HG02943 (cell line): ENCODE measurements at regions not wholly inside any gene's neighbourhood (a gene's known extent, or its start where the extent isn't known, plus 50 kb on each side); places are given as distances from the start of the nearest gene placed in this dataset.
"Not testable (repeated sequence)": the region's sequence is repeated elsewhere in the genome, so short reads cannot be mapped to it uniquely, and the experiment has no call there.

Experiments
- ATAC-seq: cut with Tn5 transposase; IDR thresholded peaks from one replicate; pipeline ENCODE4 v1.9.1; 2021; ENCODE audit warnings: mild to moderate bottlenecking, low read depth, moderate library complexity; ENCODE audit not compliant: unreplicated experiment

- ATAC-seq = no peak
These were observed 383.6 kb downstream of the SLITRK1 start for GRCh38 chr13:83498481-83499190.

DNA sequence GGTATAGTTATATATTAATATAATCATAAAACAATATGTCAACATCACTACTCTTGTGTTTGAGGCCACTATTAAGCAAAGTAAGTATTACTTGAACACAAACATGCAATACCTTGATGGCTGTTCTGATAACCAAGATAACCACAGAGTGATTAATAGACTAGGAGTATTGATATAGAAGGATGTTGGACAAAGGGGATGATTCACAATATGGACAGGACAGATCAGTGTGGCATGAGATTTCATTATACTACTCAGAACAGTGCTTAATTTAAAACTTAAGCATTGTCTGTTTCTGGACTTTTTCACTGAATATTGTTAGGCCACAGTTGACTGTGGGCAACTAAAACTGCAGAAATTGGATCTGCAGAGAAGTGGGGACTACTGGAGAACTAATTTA is 384.2 kb downstream of the SLITRK1 start:
- no peak for ATAC-seq

- no peak for ATAC-seq
These were observed 385.8 kb downstream of the SLITRK1 start for GRCh38 chr13:83496501-83496900.

- no peak for ATAC-seq
These were observed 397.2 kb downstream of the SLITRK1 start for GRCh38 chr13:83485101-83485500.

GRCh38 chr13:83471011-83471410 is 411.3 kb downstream of the SLITRK1 start:
- no peak for ATAC-seq

DNA sequence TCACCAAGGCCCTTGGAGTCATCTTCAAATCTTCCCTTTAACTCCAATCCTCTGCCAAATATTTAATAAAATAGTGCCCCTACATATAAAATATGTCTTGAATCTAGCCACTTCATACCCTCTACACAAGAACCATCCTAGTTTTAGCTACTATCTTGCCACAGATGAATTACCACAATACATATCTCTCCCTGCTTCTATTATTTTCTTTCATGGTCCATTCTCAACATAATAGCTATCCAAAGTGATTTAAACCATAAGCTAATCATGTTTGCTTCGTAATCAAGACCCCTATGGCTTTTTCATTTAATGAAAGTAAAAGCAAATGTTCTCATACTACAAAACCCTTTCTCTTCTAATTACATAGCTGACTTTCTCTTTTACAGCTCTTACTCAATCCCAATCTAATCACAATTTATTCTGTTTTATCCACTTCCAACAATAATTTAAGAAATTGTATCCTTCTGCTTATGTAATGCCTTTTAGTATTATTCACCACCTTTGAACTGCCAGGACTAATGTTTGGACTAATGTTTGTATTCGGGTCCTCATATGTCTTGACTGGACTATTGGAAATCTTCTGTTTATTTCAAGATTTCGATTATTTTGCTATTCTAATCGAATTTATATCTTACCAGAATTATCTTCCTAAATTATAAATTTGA is 412.0 kb downstream of the SLITRK1 start:
- ATAC-seq = no peak

- no peak for ATAC-seq
These were observed 428.6 kb downstream of the SLITRK1 start for GRCh38 chr13:83453723-83454122.

GRCh38 chr13:83453300-83453699 is 429.0 kb downstream of the SLITRK1 start:
- no peak for ATAC-seq

DNA sequence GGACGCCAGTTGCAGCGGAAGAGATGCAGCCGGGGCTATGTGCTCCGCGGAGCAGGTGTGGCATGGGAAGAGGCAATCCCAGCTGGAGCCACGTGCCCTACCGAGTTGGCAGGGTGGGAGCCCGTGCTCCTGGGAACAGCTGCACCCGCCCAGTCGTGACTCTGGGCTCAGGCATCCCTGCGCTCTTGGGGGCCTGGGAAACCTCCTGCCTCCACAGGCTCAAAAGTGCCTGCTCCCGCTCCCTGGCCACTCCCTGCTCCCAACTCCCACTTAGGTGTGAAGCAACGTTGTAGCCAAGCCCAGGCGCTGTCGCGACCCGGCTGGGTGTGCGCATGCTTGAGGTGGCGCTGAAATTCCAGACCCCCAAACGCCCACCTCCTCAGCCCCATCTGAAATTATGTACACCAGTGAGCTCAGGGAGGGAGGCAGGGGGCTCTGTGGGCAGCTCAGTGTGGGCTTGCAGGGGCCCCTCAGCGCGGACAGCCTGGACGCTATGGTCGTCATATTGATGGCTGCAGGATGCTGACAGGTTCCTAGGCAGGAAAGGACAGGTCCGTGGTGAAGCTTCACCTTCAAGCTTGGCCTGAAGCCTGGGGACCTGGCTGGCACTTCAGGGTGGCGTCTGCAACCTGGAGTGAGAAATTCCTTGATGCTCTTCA is 429.9 kb downstream of the SLITRK1 start:
- ATAC-seq = no peak

GRCh38 chr13:83450591-83450990 is 431.7 kb downstream of the SLITRK1 start:
- ATAC-seq = no peak

DNA sequence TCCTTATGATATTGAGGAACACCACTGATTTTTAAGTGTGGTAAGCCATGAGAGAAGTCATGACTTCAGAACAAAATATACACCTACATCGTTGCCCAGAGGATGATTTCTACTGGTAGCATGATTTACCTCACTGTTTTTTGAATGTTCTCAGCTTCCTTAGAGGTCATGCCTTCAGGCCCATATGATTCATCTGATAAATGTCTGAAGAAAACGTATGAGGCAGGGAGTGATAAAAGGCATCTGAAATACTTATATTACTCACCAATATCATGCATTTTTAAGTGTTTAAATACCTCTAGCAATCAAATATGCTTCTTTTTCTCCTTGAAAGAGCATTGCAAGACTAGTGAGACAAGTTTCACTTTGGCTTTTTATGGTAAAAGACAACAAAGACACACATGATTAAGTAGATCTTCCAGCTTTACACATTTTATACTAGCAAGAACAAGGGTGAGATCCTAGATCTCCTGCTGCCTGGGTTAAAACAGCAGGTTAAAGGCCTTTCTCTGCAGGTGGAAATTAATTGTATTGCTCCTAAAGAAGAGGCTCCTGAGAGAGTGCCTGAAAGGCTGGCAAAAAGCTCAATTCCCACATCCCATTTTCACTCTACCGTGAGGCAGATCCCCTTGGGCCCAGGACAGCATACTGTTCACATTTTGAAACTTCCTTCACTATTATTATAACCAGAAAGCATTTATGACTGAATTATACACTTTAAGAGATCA is 432.4 kb downstream of the SLITRK1 start:
- ATAC-seq = no peak

DNA sequence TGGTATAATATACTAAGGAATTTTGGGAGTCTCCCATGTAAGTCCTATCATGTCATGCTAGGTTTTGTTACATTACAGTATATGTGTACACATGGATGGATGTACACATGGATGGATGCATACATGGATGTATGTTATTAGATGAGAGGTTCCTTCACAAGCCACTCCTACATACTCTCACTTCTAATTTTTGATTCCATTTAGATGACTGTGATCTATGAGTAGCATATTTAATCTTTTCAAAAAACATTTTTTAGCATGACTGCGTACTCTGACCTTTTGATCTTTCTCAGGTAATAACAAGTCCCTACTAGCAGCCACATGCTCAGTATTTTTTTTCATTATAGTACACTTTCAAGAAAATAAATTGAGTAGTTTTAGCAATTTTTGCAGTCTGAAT is 441.8 kb downstream of the SLITRK1 start:
- no peak for ATAC-seq

DNA sequence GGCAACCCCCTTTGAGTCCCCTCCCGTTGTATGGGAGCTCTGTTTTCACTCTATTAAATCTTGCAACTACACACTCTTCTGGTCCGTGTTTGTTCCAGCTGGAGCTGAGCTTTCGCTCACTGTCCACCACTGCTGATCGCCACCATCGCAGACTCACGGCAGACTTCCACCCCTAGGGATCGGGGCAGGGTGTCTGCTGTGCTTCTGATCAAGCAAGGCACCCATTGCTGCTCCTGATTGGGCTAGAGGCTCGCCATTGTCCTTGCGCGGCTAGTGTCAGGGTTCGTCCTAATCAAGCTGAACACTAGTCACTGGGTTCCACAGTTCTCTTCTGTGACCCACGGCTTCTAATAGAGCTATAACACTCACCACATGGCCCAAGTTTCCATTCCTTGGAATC is 442.8 kb downstream of the SLITRK1 start:
- not testable (repeated sequence) for ATAC-seq

DNA sequence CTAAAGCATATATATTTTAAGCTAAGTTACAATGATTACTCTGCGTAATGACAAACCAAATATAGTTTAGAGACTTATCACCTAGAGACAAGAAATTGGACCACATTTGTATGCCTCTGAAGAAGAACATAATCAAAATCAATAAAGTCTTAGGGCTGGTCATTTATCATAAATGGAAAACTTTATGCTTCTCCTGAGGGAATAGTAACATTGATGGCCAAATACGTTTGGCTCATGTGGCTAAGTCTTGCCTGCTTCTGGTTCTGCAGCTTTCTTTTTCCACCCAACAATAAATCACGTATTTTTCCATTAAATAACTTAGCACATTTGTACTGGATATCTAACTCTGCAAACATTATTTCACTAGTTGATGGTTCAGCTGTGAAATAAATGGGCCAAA is 458.4 kb downstream of the SLITRK1 start:
- ATAC-seq = no peak

- ATAC-seq = no peak
These were observed 458.9 kb downstream of the SLITRK1 start for GRCh38 chr13:83423381-83423780.

- ATAC-seq = no peak
These were observed 467.9 kb downstream of the SLITRK1 start for GRCh38 chr13:83414393-83414792.

DNA sequence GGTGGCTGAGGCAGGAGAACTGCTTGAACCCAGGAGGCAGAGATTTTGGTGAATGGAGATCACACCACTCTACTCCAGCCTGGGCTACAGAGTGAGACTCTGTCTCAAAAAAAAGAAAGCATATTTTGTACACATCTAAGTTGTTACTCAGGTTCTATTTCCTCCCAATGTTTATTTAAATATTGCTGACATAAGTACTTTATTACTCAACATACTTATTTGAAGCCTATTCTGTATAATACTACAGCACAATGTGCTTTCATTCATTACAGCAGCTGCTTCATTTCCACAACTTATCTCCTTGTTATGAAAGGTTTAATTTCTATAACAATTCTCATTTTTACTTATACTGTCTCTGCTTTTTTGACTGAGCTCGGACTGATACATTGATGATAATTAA is 495.7 kb downstream of the SLITRK1 start:
- no peak for ATAC-seq

GRCh38 chr13:83378908-83379307 is 503.4 kb downstream of the SLITRK1 start:
- no peak for ATAC-seq

GRCh38 chr13:83377491-83377890 is 504.8 kb downstream of the SLITRK1 start:
- no peak for ATAC-seq

DNA sequence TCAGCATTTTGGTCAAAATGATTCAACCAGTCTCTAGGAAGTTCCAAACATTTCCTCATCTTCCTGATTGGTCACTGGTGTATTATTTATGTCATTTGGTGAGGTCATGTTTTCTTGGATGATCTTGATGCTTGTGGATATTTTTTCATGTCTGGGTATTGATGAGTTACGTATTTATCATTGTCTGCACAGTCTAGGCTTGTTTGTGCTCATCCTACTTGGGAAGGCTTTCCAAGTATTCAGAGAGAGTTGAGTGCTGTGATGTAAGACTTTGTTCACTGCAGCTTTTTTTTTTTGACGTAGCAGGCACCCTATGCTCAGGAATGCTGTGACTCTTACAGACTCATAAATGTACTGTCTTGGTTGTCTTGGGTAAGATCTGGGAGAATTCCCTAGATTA is 509.5 kb downstream of the SLITRK1 start:
- ATAC-seq = no peak

DNA sequence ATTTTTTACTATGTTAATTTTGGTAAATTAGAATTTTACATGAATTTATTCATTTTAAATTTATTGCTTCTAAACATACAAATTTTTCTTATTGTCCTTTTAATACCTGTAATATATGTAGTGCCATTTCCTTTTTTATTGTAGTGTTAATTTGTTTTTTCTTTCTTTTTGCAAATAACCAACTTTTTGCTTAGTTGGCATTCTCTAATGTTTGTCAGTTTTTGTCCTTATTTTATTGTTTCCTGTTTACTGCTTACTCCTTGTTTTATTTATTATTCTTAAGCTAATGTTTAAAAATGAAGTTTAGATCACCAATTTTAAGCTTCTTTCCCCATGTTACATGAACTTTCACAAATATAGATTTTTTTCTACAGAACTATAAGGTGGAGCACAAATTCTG is 516.6 kb downstream of the SLITRK1 start:
- ATAC-seq = no peak
